Stimulated activated memory B cell treated with anti-CD40 and anti-IgM and Interleukin-4, amounts not matched to agents 10 μg/mL and 1 μg/mL and 100 μg/mL, for 72 hours (primary cell): ENCODE measurements at regions not wholly inside any gene's neighbourhood (a gene's known extent, or its start where the extent isn't known, plus 50 kb on each side); places are given as distances from the start of the nearest gene placed in this dataset.
"Not testable (repeated sequence)": the region's sequence is repeated elsewhere in the genome, so short reads cannot be mapped to it uniquely, and the experiment has no call there.

Source experiments
- ATAC-seq: fragments of 150-1000 bp; cut with Tn5 transposase; 2 replicates; pipeline ENCODE4 v1.10.0; 2021
- H3K27ac Mint-ChIP-seq: one replicate; pipeline ENCODE4 v1.8.0; 2022; ENCODE audit warnings: mild to moderate bottlenecking, mixed read lengths
- H3K27me3 Mint-ChIP-seq: one replicate; pipeline ENCODE4 v1.8.0; 2022; ENCODE audit warnings: mixed read lengths
- H3K36me3 Mint-ChIP-seq: one replicate; pipeline ENCODE4 v1.8.0; 2022; ENCODE audit warnings: mixed read lengths
- H3K4me1 Mint-ChIP-seq: one replicate; pipeline ENCODE4 v1.8.0; 2022; ENCODE audit warnings: mixed read lengths
- H3K4me3 Mint-ChIP-seq: one replicate; pipeline ENCODE4 v1.8.0; 2022; ENCODE audit warnings: mild to moderate bottlenecking, moderate library complexity, mixed read lengths
- H3K9me3 Mint-ChIP-seq: one replicate; pipeline ENCODE4 v1.8.0; 2022; ENCODE audit warnings: mixed read lengths

DNA sequence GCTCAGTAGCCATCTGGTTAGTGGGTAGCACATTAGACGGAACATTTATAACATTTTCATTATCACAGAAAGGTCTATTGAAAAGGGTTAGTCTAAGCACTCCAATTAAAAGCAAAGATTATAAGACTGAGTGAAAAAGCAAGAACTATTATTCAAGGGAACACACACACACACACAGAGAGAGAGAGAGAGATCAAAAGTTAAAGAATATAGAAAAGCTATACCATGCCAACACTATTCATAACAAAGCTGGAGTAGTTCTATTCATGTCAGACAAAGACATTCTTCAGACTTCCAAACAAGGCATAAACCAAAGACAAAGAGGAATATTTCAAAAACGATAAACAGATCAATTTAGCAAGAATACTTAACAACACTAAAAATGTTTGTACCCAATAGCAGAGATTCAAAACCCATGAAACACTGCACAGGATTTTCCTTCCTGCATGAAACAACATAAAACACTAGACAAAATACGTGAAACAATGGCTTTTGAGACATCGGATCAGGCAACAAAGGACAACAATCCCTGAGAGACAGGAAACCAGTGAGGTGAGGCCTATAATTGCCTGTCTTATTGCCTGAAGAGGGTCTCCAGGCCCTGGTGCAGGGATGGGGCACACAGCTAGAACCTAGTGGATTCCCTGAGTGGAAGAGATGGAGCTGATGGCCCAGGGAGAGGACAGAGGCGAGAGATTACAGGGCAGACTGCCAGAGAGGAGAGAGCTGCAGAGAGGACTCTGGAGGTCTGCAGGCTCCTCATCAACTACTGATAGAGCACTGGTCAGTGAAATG is 83.6 kb upstream of the NPAS2 start:
- Mint-ChIP-seq H3K36me3 (no peaks in the 10 kb centered on the region), H3K27ac (no peak overlapping the region), H3K4me1 (no peaks in the 10 kb centered on the region), H3K27me3 (peaks cover 34% of the 10 kb centered on the region), H3K4me3 (no peak overlapping the region), H3K9me3 (no peaks in the 10 kb centered on the region)
- ATAC-seq: no peak

DNA sequence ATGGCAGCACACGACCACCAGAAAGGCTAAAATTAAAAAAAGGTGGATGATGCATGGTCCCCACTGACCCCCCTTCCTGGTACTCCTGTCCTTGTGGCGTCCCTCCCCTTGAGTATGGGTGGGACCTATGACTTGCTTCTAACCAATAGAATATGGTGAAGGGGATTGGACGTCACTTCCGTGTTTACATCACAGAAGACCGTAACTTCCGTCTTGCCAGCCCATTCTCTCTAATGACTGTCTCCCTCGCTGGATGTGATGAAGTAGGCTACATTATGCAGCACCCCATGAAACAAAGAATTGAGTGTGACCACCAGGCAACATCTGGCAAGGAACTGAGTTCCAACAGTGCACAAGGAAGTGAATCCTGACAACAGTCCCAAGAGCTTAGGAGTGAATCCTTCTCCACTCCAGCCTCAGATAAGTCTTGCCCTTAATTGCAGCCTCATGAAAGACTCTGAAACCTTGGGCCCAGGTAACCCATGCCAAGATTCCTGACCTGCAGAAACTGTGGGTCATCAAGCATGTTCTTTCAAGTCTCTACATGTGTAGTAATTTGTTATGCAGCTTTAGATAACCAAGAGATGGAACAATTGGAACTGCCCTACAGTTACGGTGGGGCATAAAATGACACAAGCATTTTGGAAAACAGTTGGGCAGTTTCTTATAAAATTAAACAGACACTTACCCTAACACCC is 80.1 kb upstream of the NPAS2 start:
- Mint-ChIP-seq H3K36me3 (no peaks in the 10 kb centered on the region), H3K4me1 (no peaks in the 10 kb centered on the region), H3K4me3 (no peak overlapping the region), H3K27me3 (peaks cover 26% of the 10 kb centered on the region), H3K9me3 (no peaks in the 10 kb centered on the region), H3K27ac (no peak overlapping the region)
- ATAC-seq: no peak

DNA sequence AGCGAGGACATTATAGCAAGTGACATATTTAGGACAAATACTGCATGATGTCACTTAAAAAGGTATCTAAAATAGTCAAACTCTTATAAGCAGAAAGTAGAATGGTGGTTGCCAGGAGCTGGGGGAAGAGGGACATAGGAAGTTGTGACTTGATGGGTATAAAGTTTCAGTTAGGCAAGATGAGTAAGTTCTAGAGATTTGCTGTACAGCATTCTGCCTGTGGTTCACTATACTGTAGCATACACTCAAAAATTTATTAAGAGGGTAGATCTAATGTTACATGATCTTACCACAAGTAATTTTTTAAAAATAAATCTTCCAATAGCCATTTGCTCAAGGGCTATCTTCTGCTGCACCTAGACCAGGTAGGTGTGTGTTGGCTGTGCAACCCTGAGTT is 78.1 kb upstream of the NPAS2 start:
- no peak for ATAC-seq
- no peaks in the 10 kb centered on the region for H3K36me3 Mint-ChIP-seq
- peaks cover 20% of the 10 kb centered on the region for H3K27me3 Mint-ChIP-seq
- no peaks in the 10 kb centered on the region for H3K9me3 Mint-ChIP-seq
- no peaks in the 10 kb centered on the region for H3K4me1 Mint-ChIP-seq
- no peak overlapping the region for H3K27ac Mint-ChIP-seq
- H3K4me3 Mint-ChIP-seq: no peak overlapping the region

DNA sequence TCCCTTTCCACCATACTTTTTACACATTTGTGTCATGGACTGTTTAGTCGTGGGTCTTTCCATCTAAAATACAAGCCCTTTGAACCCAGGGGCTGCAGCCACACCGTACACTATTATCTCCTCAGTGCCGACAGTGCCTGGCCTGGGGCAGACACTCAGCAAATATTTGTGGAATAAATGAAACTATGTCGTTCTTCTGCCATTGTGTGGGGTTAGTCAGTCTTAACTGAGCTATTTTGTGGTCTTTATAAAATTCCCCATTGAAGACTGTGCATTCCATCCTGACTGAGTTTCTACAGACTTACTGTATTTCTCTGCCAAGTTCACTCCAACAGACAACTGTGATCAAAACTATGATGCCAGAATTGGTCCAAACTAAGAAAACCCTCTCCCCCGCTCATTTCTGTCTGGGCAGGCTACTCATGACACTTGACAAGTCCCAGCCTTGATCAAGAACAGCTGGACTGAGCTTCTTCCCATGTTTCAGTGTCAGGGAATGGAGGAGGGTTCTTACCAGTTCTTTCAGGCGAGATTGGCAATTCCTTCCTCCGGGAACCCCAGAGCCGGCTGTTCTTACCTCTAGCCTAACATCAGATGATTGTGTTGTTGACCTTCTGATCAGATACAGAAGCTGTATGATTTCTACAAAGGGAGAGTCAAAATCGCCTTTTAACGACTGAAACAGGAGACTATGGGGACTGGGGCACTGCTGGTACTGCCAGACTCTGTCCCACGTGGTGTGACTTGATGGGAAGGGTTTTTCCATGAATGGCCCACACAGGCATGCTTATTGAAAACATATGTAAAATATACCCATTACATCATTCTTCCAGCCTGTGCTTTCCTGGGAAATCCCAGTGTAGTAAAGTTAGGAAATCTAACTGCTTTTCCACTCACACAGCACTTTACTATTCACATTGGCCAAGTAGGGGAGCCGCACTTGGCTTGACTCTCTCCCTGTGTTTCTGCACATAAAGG is 77.4 kb upstream of the NPAS2 start:
- no peaks in the 10 kb centered on the region for H3K9me3 Mint-ChIP-seq
- no peak overlapping the region for H3K27ac Mint-ChIP-seq
- H3K4me1 Mint-ChIP-seq: no peaks in the 10 kb centered on the region
- no peaks in the 10 kb centered on the region for H3K36me3 Mint-ChIP-seq
- H3K27me3 Mint-ChIP-seq: peaks cover 21% of the 10 kb centered on the region
- ATAC-seq: no peak
- H3K4me3 Mint-ChIP-seq: no peak overlapping the region

DNA sequence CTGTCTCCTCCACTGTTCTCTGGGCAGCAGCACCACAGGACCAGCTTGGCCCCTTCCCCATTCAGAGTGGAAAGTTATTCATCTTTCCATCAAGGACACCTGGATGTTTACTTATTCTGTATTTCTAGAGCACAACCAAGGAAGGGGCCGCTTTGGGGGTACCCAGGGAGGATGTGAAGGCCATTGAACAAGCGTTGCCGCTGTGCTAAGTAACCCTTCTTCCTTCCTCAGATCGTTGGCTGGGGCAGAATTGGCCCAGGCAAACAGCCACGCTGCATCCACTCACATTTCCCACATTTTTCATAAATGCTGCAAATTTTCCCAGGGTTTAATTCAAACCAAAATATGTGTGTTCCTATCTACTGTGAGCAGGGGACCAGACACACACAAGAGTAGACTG is 76.2 kb upstream of the NPAS2 start:
- H3K27ac Mint-ChIP-seq: no peak overlapping the region
- H3K4me1 Mint-ChIP-seq: no peaks in the 10 kb centered on the region
- no peak for ATAC-seq
- H3K4me3 Mint-ChIP-seq: no peak overlapping the region
- peaks cover 30% of the 10 kb centered on the region for H3K27me3 Mint-ChIP-seq
- H3K9me3 Mint-ChIP-seq: no peaks in the 10 kb centered on the region
- no peaks in the 10 kb centered on the region for H3K36me3 Mint-ChIP-seq

DNA sequence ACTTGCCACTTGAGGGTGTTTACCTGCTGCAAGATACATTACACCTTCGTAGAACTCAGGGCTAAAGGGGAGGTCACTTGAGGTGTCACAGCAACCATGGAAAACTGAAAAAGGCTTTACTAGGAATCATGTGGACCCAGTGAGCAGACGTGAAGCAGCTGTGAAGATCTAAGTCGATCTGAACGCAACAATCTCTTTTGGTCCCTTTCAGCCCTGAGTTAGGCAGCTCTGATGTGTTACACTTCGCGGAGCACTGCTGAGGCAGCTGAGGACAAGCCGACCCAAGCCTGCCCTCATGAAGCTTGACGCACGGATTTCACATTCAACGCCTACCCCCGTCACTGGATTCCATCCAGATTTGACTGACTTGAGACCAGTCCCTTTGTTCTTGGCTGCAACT is 75.8 kb upstream of the NPAS2 start:
- Mint-ChIP-seq H3K27me3 (peaks cover 30% of the 10 kb centered on the region), H3K9me3 (no peaks in the 10 kb centered on the region), H3K4me3 (no peak overlapping the region), H3K4me1 (no peaks in the 10 kb centered on the region), H3K27ac (no peak overlapping the region), H3K36me3 (no peaks in the 10 kb centered on the region)
- no peak for ATAC-seq

DNA sequence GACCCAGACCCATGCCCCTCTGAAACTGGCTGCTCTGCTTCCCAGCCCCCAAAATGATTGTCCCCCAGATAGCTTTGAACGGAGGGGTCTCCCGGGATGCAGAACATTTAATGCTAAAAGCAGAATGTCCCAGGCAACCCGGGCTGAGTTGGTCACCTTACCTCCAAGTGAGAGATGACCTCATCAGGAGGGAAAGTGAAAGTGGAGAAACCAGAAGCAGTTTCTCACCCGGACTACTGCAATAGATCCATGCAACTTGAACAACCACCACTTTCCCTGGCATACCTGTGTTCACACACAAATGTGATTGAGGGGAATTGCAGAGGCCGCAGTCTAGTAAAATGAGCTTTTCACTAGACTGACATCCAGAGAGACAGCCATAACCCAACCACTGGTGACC is 75.3 kb upstream of the NPAS2 start:
- H3K4me3 Mint-ChIP-seq: no peak overlapping the region
- H3K9me3 Mint-ChIP-seq: no peaks in the 10 kb centered on the region
- ATAC-seq: no peak
- H3K36me3 Mint-ChIP-seq: no peaks in the 10 kb centered on the region
- peaks cover 30% of the 10 kb centered on the region for H3K27me3 Mint-ChIP-seq
- H3K4me1 Mint-ChIP-seq: no peaks in the 10 kb centered on the region
- no peak overlapping the region for H3K27ac Mint-ChIP-seq

DNA sequence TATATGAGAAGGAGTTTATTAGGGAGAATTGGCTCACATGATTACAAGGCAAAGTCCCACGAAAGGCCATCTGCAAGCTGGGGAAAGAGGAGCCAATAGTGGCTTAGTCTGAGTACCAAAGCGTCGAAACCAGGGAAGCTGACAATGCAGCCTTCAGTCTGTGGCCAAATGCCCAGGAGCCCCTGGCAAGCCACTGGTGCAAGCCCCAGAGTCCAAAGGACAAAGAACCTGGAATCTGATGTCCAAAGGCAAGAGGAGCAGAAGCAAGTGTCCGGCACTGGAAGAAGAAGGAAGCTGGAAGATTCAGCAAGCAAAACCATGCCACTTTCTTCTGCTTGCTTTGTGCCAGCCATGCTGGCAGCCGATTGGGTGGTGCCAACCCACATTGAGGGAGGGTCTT is 74.3 kb upstream of the NPAS2 start:
- Mint-ChIP-seq H3K36me3 (no peaks in the 10 kb centered on the region), H3K9me3 (no peaks in the 10 kb centered on the region), H3K4me1 (no peaks in the 10 kb centered on the region), H3K4me3 (no peak overlapping the region), H3K27me3 (peaks cover 40% of the 10 kb centered on the region), H3K27ac (no peak overlapping the region)
- no peak for ATAC-seq

DNA sequence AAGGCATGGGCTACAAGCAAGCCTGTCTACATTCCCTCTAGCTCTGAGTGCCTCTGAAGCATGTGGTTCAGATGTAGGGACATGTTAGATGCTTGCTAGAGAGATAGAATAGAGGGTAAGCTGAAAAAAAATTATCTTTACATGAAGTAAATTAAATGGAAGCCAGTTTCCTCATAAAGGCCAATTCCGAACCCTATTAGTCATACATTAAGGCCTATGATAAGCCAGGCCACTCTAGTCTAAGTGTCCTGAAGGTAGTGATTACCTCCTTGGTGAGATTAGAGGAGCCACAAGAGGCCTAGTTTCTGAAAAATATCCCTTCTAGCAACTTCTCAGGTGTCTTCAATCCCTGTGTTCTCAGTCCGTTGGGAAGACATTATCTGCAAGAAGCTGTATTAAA is 72.4 kb upstream of the NPAS2 start:
- Mint-ChIP-seq H3K4me1 (no peaks in the 10 kb centered on the region), H3K27me3 (peaks cover 58% of the 10 kb centered on the region), H3K36me3 (no peaks in the 10 kb centered on the region), H3K9me3 (no peaks in the 10 kb centered on the region), H3K27ac (no peak overlapping the region), H3K4me3 (no peak overlapping the region)
- ATAC-seq: no peak

DNA sequence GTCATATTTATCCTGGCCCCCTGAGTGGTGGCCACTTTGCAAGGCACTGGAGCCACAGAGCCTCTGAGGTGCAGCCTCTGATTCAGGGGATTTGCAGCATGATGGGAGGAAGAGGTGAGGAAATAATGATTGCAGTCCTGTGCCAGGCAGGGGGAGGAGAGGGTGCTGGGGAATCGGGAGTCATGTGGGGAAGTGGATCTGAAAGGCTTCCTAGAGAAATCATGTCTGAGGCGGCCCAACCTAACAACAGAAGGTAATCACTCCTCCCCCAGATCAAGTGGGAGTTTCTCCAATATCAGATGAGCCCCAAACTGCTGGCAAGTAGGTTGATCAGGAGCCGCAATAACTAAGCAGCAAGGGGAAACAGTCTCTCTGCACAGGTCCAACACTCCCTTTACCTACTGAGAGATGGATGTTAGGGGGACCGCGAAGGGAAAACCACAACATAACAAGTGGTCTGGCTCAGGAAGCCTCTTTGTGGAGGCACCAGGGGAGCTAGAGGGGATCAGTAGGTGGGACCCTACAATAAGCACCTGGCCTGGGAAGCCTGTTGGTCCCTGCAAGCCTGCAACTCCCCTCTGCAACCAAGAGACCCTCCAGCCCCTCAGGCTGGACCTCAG is 71.8 kb upstream of the NPAS2 start:
- Mint-ChIP-seq H3K36me3 (no peaks in the 10 kb centered on the region), H3K9me3 (no peaks in the 10 kb centered on the region), H3K27ac (no peak overlapping the region), H3K4me3 (no peak overlapping the region), H3K4me1 (no peaks in the 10 kb centered on the region), H3K27me3 (peaks cover 63% of the 10 kb centered on the region)
- no peak for ATAC-seq

DNA sequence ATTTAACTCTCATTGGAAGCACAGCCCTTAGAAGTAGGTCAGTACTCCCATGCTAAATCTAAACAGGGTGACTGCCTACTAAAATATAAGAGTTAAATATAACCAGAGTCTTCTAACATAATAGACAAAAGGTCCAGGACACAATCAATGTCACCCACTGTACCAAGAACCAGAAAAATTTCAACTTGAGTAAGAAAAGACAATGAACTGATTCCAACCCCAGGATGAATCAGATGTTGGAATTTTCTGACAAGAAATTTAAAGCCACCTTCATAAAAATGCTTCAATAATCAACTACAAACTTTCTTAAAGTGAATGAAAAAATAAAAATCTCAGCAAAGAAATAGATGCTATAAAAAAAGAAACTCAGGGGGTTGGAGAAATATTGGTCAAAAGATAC is 71.3 kb upstream of the NPAS2 start:
- Mint-ChIP-seq H3K27ac (no peak overlapping the region), H3K9me3 (no peaks in the 10 kb centered on the region), H3K4me1 (no peaks in the 10 kb centered on the region), H3K27me3 (peaks cover 65% of the 10 kb centered on the region), H3K4me3 (no peak overlapping the region), H3K36me3 (no peaks in the 10 kb centered on the region)
- ATAC-seq: no peak

DNA sequence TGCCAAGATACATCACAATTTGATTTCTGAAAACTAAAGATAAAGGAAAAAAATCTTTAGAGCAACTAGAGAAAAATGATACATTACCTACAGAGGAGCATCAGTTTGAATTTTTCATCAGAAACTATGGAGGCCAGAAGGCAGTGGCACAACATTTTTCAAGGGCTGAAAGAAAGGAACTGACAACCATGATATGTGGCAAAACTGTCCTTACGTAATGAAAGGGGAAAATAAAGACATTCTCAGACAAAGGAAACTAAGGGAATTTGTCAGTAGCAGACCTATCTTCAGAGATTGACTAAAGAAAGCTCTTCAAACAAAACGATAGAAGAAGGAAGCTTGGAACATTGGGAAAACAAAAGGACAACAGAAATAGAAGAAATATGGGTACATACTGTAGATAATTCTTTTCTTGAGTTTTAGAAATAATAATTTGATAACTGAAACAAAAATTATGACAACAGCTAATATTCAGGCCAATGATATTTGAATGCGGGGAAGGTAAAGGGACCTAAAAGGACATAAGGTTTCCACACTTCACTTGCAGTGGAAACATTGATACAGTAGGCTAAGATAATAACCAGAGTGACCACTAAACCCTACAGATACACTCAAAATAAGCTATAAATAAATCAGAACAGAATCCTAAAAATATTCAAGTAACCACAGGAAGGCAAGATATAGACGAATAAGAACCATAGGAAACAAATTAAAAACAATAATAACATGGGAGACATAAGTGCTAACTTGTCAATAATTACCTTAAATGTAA is 70.0 kb upstream of the NPAS2 start:
- Mint-ChIP-seq H3K4me3 (no peak overlapping the region), H3K4me1 (no peaks in the 10 kb centered on the region), H3K9me3 (no peaks in the 10 kb centered on the region), H3K36me3 (no peaks in the 10 kb centered on the region), H3K27me3 (peaks cover 60% of the 10 kb centered on the region), H3K27ac (no peak overlapping the region)
- ATAC-seq: no peak

DNA sequence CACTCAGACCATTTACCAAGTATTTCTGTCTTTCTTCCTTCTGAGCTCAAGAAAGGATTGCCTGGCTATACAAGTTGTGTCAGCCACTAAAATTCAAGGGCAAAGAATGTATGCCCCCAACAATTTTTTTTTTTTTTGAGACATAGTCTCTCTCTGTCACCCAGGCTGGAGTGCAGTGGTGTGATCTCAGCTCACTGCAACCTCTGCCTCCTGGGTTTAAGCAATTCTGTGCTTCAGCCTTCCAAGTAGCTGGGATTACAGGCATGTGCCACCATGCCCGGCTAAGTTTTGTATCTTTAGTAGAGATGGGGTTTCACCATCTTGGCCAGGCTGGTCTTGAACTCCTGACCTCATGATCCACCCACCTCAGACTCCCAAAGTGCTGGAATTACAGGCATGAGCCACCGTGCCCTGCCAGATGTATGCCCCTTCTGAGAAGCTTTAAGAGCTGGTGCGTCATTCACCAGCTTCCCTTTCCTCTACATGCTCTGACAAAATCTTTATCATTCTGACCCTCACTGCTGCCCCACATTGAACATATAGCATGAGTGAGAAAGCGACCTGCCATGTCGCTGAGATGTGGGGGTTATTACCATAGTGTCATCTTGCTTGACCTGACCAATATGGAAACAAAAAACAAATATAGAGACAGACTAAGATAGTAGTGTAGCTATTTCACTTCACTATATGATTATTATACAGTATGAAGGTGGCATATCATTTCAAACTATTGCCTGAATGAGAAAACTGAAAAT is 67.9 kb upstream of the NPAS2 start:
- H3K27ac Mint-ChIP-seq, ATAC-seq, H3K9me3 Mint-ChIP-seq, H3K4me1 Mint-ChIP-seq, H3K4me3 Mint-ChIP-seq, H3K36me3 Mint-ChIP-seq: not testable (repeated sequence)
- H3K27me3 Mint-ChIP-seq: peaks cover 46% of the 10 kb centered on the region
